Panc1 (cell line): ENCODE measurements at regions not wholly inside any gene's neighbourhood (a gene's known extent, or its start where the extent isn't known, plus 50 kb on each side); places are given as distances from the start of the nearest gene placed in this dataset.

Experiments
- ATAC-seq: fragments of 200-7000 bp; cut with Tn5 transposase; 2 replicates; pipeline ENCODE4 v1.9.1; 2020; ENCODE audit warnings: mild to moderate bottlenecking, moderate library complexity
- BruUV-seq: library from RNA; stranded (reverse); fragments of 400-500 nt; replicated peaks from 2 replicates; lab custom pipeline; 2021; lab: Mats Ljungman, UMichigan
- CTCF ChIA-PET: fragments of 300-600 bp; sonication (Branson Sonifier 250); formaldehyde crosslinking; loops from one replicate; lab custom pipeline; 2022; ENCODE audit warnings: antibody characterized with exemption; lab: Charles Lee
- POLR2A ChIA-PET: fragments of 300-600 bp; sonication (Branson Sonifier 250); formaldehyde crosslinking; loops from one replicate; lab custom pipeline; 2022; ENCODE audit warnings: antibody characterized with exemption; lab: Charles Lee
- DNase-seq: peaks from one replicate; pipeline ENCODE4 v3.0.0-alpha.2; 2010; ENCODE audit warnings: low read depth, low spot score
- H3K27ac ChIP-seq: 2 replicates; pipeline ENCODE4 v1.5.1; 2011; ENCODE audit warnings: mild to moderate bottlenecking, low read length, inconsistent platforms
- H3K27me3 ChIP-seq: fragments of 200-500 bp; sonication (Bioruptor generic); 2 replicates; pipeline ENCODE4 v1.6.0; 2014; ENCODE audit warnings: low read length, inconsistent platforms; ENCODE audit not compliant: control insufficient read depth, insufficient read depth
- H3K36me3 ChIP-seq: fragments of 200-500 bp; sonication (Bioruptor generic); 2 replicates; pipeline ENCODE4 v1.5.1; 2014; ENCODE audit warnings: inconsistent platforms, mild to moderate bottlenecking, low read length, moderate library complexity; ENCODE audit not compliant: control insufficient read depth, insufficient read depth
- H3K4me1 ChIP-seq: 2 replicates; pipeline ENCODE4 v1.5.1; 2011; ENCODE audit warnings: inconsistent platforms, mild to moderate bottlenecking, low read length, moderate library complexity; ENCODE audit not compliant: control insufficient read depth, insufficient read depth
- H3K4me3 ChIP-seq, 2 experiments: 2 replicates each; pipeline ENCODE4 v1.5.1; 2011 to 2012; ENCODE audit warnings: low read depth in 2 of 2, low read length in 2 of 2, mild to moderate bottlenecking in 2 of 2, inconsistent platforms in 1 of 2, moderate library complexity in 1 of 2
- H3K9me3 ChIP-seq: fragments of 200-500 bp; sonication (Bioruptor generic); 2 replicates; pipeline ENCODE4 v1.5.1; 2014; ENCODE audit warnings: low read depth, mild to moderate bottlenecking, inconsistent platforms, low read length, moderate library complexity; ENCODE audit not compliant: control insufficient read depth, insufficient read depth
- POLR2AphosphoS5 ChIP-seq: IDR thresholded peaks from 2 replicates; pipeline ENCODE4 v1.6.1; 2012; ENCODE audit warnings: mild to moderate bottlenecking, low read depth, low read length, moderate library complexity
- SIN3A ChIP-seq: IDR thresholded peaks from 2 replicates; pipeline ENCODE4 v1.6.1; 2012; ENCODE audit warnings: low read depth, mild to moderate bottlenecking, low read length, moderate library complexity, borderline replicate concordance; ENCODE audit not compliant: insufficient read depth
- in situ Hi-C: cut with HindIII; loops from 2 replicates; pipeline ENCODE4 v1.10.0; 2016; ENCODE audit warnings: low sequenced_read_pairs, low pct_unique_long_range_greater_than_20kb
- intact Hi-C: fragments of 100-400 bp; cut with micrococcal nuclease; formaldehyde crosslinking; loops from one replicate; pipeline ENCODE4 v1.10.0; 2022; ENCODE audit not compliant: unreplicated experiment
- TF ChIP-seq, protein P1 (sequence below): fragments of 450-650 bp; IDR thresholded peaks from 2 replicates; pipeline ENCODE4 v1.5.1; 2017; ENCODE audit warnings: mild to moderate bottlenecking
- TF ChIP-seq, protein P2 (sequence below), 2 experiments: IDR thresholded peaks; 2 replicates each; pipeline ENCODE4 v1.6.1; 2011 to 2012; ENCODE audit warnings: low read depth in 2 of 2, control low read depth in 1 of 2, low read length in 1 of 2, mild to moderate bottlenecking in 1 of 2, moderate library complexity in 1 of 2; ENCODE audit not compliant: insufficient read depth in 1 of 2

DNA sequence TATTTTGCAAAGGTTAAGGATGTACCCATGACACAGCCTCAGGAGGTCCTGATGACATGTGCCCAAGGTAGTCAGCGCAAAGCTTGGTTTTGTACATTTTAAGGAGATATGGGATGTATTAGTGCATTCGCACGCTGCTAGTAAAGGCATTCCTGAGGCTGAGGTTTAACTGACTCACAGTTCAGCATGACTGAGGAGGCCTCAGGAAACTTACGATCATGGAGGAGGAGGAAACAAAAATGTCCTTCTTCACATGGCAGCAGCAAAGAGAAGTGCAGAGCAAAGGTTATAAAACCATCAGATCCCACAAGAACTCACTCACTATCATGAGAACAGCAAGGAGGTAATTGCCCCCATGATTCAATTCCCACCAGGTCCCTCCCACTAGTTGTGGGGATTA lies 1017.4 kb downstream of the EFNB2 start:
- BruUV-seq, result no TSS peak
- POLR2A ChIA-PET, result no interaction called here
- no peaks in the 10 kb centered on the region for H3K27me3 ChIP-seq
- DNase-seq (no peak), ATAC-seq (no peak)
- H3K36me3 ChIP-seq, result no peaks in the 10 kb centered on the region
- in situ Hi-C loops, result no loop called here
- CTCF ChIA-PET, result no interaction called here
- no peaks in the 10 kb centered on the region for H3K9me3 ChIP-seq
- no peaks in the 10 kb centered on the region for H3K4me1 ChIP-seq
- intact Hi-C loops, result no loop called here
- H3K4me3 ChIP-seq, result no peak overlapping the region
- no peak overlapping the region for H3K27ac ChIP-seq
- no peak for TF ChIP-seq POLR2AphosphoS5
- TF ChIP-seq, protein P1, sequence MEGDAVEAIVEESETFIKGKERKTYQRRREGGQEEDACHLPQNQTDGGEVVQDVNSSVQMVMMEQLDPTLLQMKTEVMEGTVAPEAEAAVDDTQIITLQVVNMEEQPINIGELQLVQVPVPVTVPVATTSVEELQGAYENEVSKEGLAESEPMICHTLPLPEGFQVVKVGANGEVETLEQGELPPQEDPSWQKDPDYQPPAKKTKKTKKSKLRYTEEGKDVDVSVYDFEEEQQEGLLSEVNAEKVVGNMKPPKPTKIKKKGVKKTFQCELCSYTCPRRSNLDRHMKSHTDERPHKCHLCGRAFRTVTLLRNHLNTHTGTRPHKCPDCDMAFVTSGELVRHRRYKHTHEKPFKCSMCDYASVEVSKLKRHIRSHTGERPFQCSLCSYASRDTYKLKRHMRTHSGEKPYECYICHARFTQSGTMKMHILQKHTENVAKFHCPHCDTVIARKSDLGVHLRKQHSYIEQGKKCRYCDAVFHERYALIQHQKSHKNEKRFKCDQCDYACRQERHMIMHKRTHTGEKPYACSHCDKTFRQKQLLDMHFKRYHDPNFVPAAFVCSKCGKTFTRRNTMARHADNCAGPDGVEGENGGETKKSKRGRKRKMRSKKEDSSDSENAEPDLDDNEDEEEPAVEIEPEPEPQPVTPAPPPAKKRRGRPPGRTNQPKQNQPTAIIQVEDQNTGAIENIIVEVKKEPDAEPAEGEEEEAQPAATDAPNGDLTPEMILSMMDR, result no peak
- TF ChIP-seq, protein P2, sequence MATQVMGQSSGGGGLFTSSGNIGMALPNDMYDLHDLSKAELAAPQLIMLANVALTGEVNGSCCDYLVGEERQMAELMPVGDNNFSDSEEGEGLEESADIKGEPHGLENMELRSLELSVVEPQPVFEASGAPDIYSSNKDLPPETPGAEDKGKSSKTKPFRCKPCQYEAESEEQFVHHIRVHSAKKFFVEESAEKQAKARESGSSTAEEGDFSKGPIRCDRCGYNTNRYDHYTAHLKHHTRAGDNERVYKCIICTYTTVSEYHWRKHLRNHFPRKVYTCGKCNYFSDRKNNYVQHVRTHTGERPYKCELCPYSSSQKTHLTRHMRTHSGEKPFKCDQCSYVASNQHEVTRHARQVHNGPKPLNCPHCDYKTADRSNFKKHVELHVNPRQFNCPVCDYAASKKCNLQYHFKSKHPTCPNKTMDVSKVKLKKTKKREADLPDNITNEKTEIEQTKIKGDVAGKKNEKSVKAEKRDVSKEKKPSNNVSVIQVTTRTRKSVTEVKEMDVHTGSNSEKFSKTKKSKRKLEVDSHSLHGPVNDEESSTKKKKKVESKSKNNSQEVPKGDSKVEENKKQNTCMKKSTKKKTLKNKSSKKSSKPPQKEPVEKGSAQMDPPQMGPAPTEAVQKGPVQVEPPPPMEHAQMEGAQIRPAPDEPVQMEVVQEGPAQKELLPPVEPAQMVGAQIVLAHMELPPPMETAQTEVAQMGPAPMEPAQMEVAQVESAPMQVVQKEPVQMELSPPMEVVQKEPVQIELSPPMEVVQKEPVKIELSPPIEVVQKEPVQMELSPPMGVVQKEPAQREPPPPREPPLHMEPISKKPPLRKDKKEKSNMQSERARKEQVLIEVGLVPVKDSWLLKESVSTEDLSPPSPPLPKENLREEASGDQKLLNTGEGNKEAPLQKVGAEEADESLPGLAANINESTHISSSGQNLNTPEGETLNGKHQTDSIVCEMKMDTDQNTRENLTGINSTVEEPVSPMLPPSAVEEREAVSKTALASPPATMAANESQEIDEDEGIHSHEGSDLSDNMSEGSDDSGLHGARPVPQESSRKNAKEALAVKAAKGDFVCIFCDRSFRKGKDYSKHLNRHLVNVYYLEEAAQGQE (IDR thresholded peaks at IDR 0.05; ENCODE audit: insufficient read depth in 1 of 2, low read depth in 2 of 2, low read length in 1 of 2), result no peak
- no peak for TF ChIP-seq SIN3A

DNA sequence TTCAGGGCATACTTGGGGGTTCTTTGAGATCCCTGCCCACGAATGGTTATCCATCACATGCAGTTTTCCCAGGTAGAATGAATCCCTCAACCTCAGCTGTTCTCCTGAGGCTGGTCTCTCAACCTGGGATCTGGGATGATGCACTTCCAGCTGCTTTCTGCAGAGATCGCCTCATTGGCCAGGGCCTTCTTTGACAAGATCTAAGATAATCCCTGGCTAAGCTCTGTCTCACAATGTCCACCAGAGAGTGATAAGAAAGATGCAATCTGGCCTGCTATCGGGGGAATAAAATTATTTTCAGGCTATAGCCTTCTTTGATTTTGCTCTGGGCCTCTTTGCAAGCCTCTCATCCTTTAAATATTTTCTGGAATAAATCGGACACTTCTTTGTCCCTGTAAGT lies 1021.1 kb downstream of the EFNB2 start:
- BruUV-seq, result no TSS peak
- TF ChIP-seq POLR2AphosphoS5, result no peak
- TF ChIP-seq, protein P2 (IDR thresholded peaks at IDR 0.05; ENCODE audit: insufficient read depth in 1 of 2, low read depth in 2 of 2, low read length in 1 of 2), result no peak
- TF ChIP-seq, protein P1, result no peak
- TF ChIP-seq SIN3A, result no peak
- ATAC-seq, result no peak
- Histone ChIP-seq H3K27ac (no peak overlapping the region), H3K36me3 (no peaks in the 10 kb centered on the region), H3K4me1 (no peaks in the 10 kb centered on the region), H3K27me3 (no peaks in the 10 kb centered on the region), H3K9me3 (no peaks in the 10 kb centered on the region), H3K4me3 (no peak overlapping the region)
- CTCF ChIA-PET, result no interaction called here
- in situ Hi-C loops, result no loop called here
- POLR2A ChIA-PET, result no interaction called here
- intact Hi-C loops, result no loop called here
- DNase-seq, result no peak
